ENCODE measurements at regions not wholly inside any gene's neighbourhood (a gene's known extent, or its start where the extent isn't known, plus 50 kb on each side); places are given as distances from the start of the nearest gene placed in this dataset.

GRCh38 chr15:100780208-100780800 lies 99.3 kb upstream of the ALDH1A3 start:
- no peak for TF ChIP-seq CEBPZ (IDR thresholded peaks at IDR 0.05; ENCODE audit: borderline replicate concordance, low read depth, low read length)
- no peak for TF ChIP-seq EP300 (IDR thresholded peaks at IDR 0.05; ENCODE audit: low read length)
- no peak for TF ChIP-seq KAT8 (IDR thresholded peaks at IDR 0.05; ENCODE audit: low read depth)
- no peak for TF ChIP-seq KDM5B (IDR thresholded peaks at IDR 0.05; ENCODE audit: insufficient replicate concordance, low read depth, low read length)
- TF ChIP-seq SRSF9 (IDR thresholded peaks at IDR 0.05; ENCODE audit: borderline replicate concordance, low read depth, low read length) = no peak
- no peak for TF ChIP-seq ZFP30 (CRISPR knock-in tag; IDR thresholded peaks at IDR 0.05; ENCODE audit: borderline replicate concordance)
- TF ChIP-seq RNF2 (IDR thresholded peaks at IDR 0.05) = no peak
- TF ChIP-seq IFI16 (CRISPR knock-in tag; IDR thresholded peaks at IDR 0.05) = no peak
- TF ChIP-seq POU5F1 (IDR thresholded peaks at IDR 0.05; ENCODE audit: borderline replicate concordance, low read depth, low read length, partially characterized antibody) = no peak
- TF ChIP-seq CBFB (CRISPR knock-in tag; IDR thresholded peaks at IDR 0.05) = no peak
- TF ChIP-seq DEAF1 (CRISPR knock-in tag; IDR thresholded peaks at IDR 0.05) = no peak
- TF ChIP-seq MAFK (IDR thresholded peaks at IDR 0.05; ENCODE audit: low read length) = no peak

All from K562 (cell line).